MG63 (cell line): ENCODE measurements at regions not wholly inside any gene's neighbourhood (a gene's known extent, or its start where the extent isn't known, plus 50 kb on each side); places are given as distances from the start of the nearest gene placed in this dataset.
A peak's percentile ranks its signal among the peaks of the same experiment; 100 is the strongest.

ENCODE experiments used
- DNase-seq: peaks from one replicate; pipeline ENCODE4 v3.0.0-alpha.2; 2020
- H3K27me3 ChIP-seq: fragments of 250-450 bp; sonication (Bioruptor Pico); 2 replicates; pipeline ENCODE4 v1.5.1; 2020; ENCODE audit warnings: mild to moderate bottlenecking, moderate library complexity
- H3K36me3 ChIP-seq: fragments of 250-450 bp; sonication (Bioruptor Pico); 2 replicates; pipeline ENCODE4 v1.5.1; 2020; ENCODE audit warnings: mild to moderate bottlenecking, moderate library complexity
- H3K4me3 ChIP-seq: fragments of 250-450 bp; sonication (Bioruptor Pico); 2 replicates; pipeline ENCODE4 v1.5.1; 2020; ENCODE audit warnings: mild to moderate bottlenecking, moderate library complexity
- H3K9me3 ChIP-seq: fragments of 250-450 bp; sonication (Bioruptor Pico); 2 replicates; pipeline ENCODE4 v1.5.1; 2020; ENCODE audit warnings: mild to moderate bottlenecking, moderate library complexity

GRCh38 chr11:71080239-71081097 is 171.9 kb downstream of the SHANK2 start:
- peak; percentile 64 for DNase-seq
- Histone ChIP-seq H3K36me3 (no peaks in the 10 kb centered on the region), H3K4me3 (no peak overlapping the region), H3K27me3 (no peaks in the 10 kb centered on the region), H3K9me3 (no peaks in the 10 kb centered on the region)

GRCh38 chr11:71079795-71080194 is 172.6 kb downstream of the SHANK2 start:
- no peaks in the 10 kb centered on the region for H3K27me3 ChIP-seq
- H3K9me3 ChIP-seq: no peaks in the 10 kb centered on the region
- no peaks in the 10 kb centered on the region for H3K36me3 ChIP-seq
- no peak overlapping the region for H3K4me3 ChIP-seq
- DNase-seq: no peak

- H3K4me3 ChIP-seq: no peak overlapping the region
- H3K27me3 ChIP-seq: no peaks in the 10 kb centered on the region
- H3K9me3 ChIP-seq: no peaks in the 10 kb centered on the region
- DNase-seq: peak; percentile 10
- no peaks in the 10 kb centered on the region for H3K36me3 ChIP-seq
Observed at GRCh38 chr11:71078482-71078881, 173.9 kb downstream of the SHANK2 start.

GRCh38 chr11:71076525-71077304 is 175.7 kb downstream of the SHANK2 start:
- Histone ChIP-seq H3K9me3 (no peaks in the 10 kb centered on the region), H3K4me3 (no peak overlapping the region), H3K36me3 (no peaks in the 10 kb centered on the region), H3K27me3 (no peaks in the 10 kb centered on the region)
- no peak for DNase-seq

- Histone ChIP-seq H3K27me3 (no peaks in the 10 kb centered on the region), H3K9me3 (no peaks in the 10 kb centered on the region), H3K4me3 (no peak overlapping the region), H3K36me3 (no peaks in the 10 kb centered on the region)
- no peak for DNase-seq
Observed at GRCh38 chr11:71075871-71076420, 176.4 kb downstream of the SHANK2 start.

GRCh38 chr11:71075116-71075720 is 177.2 kb downstream of the SHANK2 start:
- no peaks in the 10 kb centered on the region for H3K9me3 ChIP-seq
- no peaks in the 10 kb centered on the region for H3K27me3 ChIP-seq
- no peaks in the 10 kb centered on the region for H3K36me3 ChIP-seq
- no peak overlapping the region for H3K4me3 ChIP-seq
- no peak for DNase-seq

GRCh38 chr11:71071736-71072509 is 180.5 kb downstream of the SHANK2 start:
- no peaks in the 10 kb centered on the region for H3K9me3 ChIP-seq
- H3K4me3 ChIP-seq: no peak overlapping the region
- H3K36me3 ChIP-seq: no peaks in the 10 kb centered on the region
- no peak for DNase-seq
- no peaks in the 10 kb centered on the region for H3K27me3 ChIP-seq

GRCh38 chr11:71070490-71071453 is 181.6 kb downstream of the SHANK2 start:
- no peaks in the 10 kb centered on the region for H3K9me3 ChIP-seq
- H3K36me3 ChIP-seq: no peaks in the 10 kb centered on the region
- no peak for DNase-seq
- no peaks in the 10 kb centered on the region for H3K27me3 ChIP-seq
- no peak overlapping the region for H3K4me3 ChIP-seq

GRCh38 chr11:71068963-71069362 is 183.4 kb downstream of the SHANK2 start:
- Histone ChIP-seq H3K9me3 (no peaks in the 10 kb centered on the region), H3K4me3 (no peak overlapping the region), H3K36me3 (no peaks in the 10 kb centered on the region), H3K27me3 (no peaks in the 10 kb centered on the region)
- DNase-seq: no peak

- Histone ChIP-seq H3K36me3 (no peaks in the 10 kb centered on the region), H3K27me3 (no peaks in the 10 kb centered on the region), H3K4me3 (no peak overlapping the region), H3K9me3 (no peaks in the 10 kb centered on the region)
- no peak for DNase-seq
Observed at GRCh38 chr11:71067753-71068152, 184.6 kb downstream of the SHANK2 start.

- no peaks in the 10 kb centered on the region for H3K9me3 ChIP-seq
- H3K27me3 ChIP-seq: no peaks in the 10 kb centered on the region
- no peak for DNase-seq
- no peaks in the 10 kb centered on the region for H3K36me3 ChIP-seq
- H3K4me3 ChIP-seq: no peak overlapping the region
Observed at GRCh38 chr11:71066311-71066710, 186.1 kb downstream of the SHANK2 start.

- Histone ChIP-seq H3K27me3 (no peaks in the 10 kb centered on the region), H3K4me3 (no peak overlapping the region), H3K9me3 (no peaks in the 10 kb centered on the region), H3K36me3 (no peaks in the 10 kb centered on the region)
- no peak for DNase-seq
Observed at GRCh38 chr11:71065841-71066240, 186.5 kb downstream of the SHANK2 start.

GRCh38 chr11:71064702-71065515 is 187.5 kb downstream of the SHANK2 start:
- no peaks in the 10 kb centered on the region for H3K36me3 ChIP-seq
- no peaks in the 10 kb centered on the region for H3K27me3 ChIP-seq
- no peak overlapping the region for H3K4me3 ChIP-seq
- H3K9me3 ChIP-seq: no peaks in the 10 kb centered on the region
- no peak for DNase-seq

- H3K9me3 ChIP-seq: no peaks in the 10 kb centered on the region
- no peak overlapping the region for H3K4me3 ChIP-seq
- no peaks in the 10 kb centered on the region for H3K27me3 ChIP-seq
- no peak for DNase-seq
- no peaks in the 10 kb centered on the region for H3K36me3 ChIP-seq
Observed at GRCh38 chr11:71064183-71064582, 188.2 kb downstream of the SHANK2 start.

GRCh38 chr11:71063129-71063528 is 189.2 kb downstream of the SHANK2 start:
- no peaks in the 10 kb centered on the region for H3K36me3 ChIP-seq
- H3K27me3 ChIP-seq: no peaks in the 10 kb centered on the region
- no peaks in the 10 kb centered on the region for H3K9me3 ChIP-seq
- DNase-seq: no peak
- H3K4me3 ChIP-seq: no peak overlapping the region
